Activated CD8-positive, alpha-beta T cell treated with anti-CD3 and anti-CD28 coated beads for 36 hours (primary cell): ENCODE measurements at regions not wholly inside any gene's neighbourhood (a gene's known extent, or its start where the extent isn't known, plus 50 kb on each side); places are given as distances from the start of the nearest gene placed in this dataset.

Source experiments
- ATAC-seq: fragments of 200-7000 bp; cut with Tn5 transposase; one replicate; pipeline ENCODE4 v1.10.0; 2021; ENCODE audit warnings: mild to moderate bottlenecking, moderate library complexity
- CTCF ChIA-PET: fragments of 350-600 bp; sonication (Branson Sonifier 250); formaldehyde crosslinking; loops from one replicate; lab custom pipeline; 2021; ENCODE audit warnings: antibody characterized with exemption; lab: Charles Lee
- POLR2A ChIA-PET: fragments of 350-600 bp; sonication (Branson Sonifier 250); formaldehyde crosslinking; loops from one replicate; lab custom pipeline; 2021; ENCODE audit warnings: antibody characterized with exemption; lab: Charles Lee
- DNase-seq: peaks from one replicate; pipeline ENCODE4 v3.0.0-alpha.2; 2020
- H3K27ac Mint-ChIP-seq: one replicate; pipeline ENCODE4 v1.8.0; 2021; ENCODE audit warnings: mild to moderate bottlenecking, mixed read lengths
- H3K27me3 Mint-ChIP-seq: one replicate; pipeline ENCODE4 v1.8.0; 2021; ENCODE audit warnings: mixed read lengths
- H3K36me3 Mint-ChIP-seq: one replicate; pipeline ENCODE4 v1.8.0; 2021; ENCODE audit warnings: low read depth, mixed read lengths
- H3K4me1 Mint-ChIP-seq: one replicate; pipeline ENCODE4 v1.8.0; 2021; ENCODE audit warnings: low read depth, mixed read lengths
- H3K4me3 Mint-ChIP-seq: one replicate; pipeline ENCODE4 v1.8.0; 2021; ENCODE audit warnings: mild to moderate bottlenecking, moderate library complexity, mixed read lengths
- H3K9me3 Mint-ChIP-seq: one replicate; pipeline ENCODE4 v1.8.0; 2021; ENCODE audit warnings: mixed read lengths
- CTCF ChIP-seq: fragments of 200-600 bp; IDR thresholded peaks from one replicate; pipeline ENCODE4 v1.8.0; 2022; ENCODE audit warnings: antibody characterized with exemption, mild to moderate bottlenecking
- intact Hi-C: fragments of 100-400 bp; cut with micrococcal nuclease; formaldehyde crosslinking; loops from one replicate; pipeline ENCODE4 v1.10.0; 2022

GRCh38 chr4:43337707-43338106 is 445.2 kb downstream of the GRXCR1 start:
- DNase-seq: no peak
- Mint-ChIP-seq H3K27me3 (no peaks in the 10 kb centered on the region), H3K27ac (no peak overlapping the region), H3K9me3 (no peaks in the 10 kb centered on the region), H3K36me3 (no peaks in the 10 kb centered on the region), H3K4me3 (no peak overlapping the region), H3K4me1 (no peaks in the 10 kb centered on the region)
- ATAC-seq: no peak
- intact Hi-C loops: no loop called here
- TF ChIP-seq CTCF: no peak
- ChIA-PET CTCF (no interaction called here), POLR2A (no interaction called here)

- peaks cover 1% of the 10 kb centered on the region for H3K9me3 Mint-ChIP-seq
- POLR2A ChIA-PET: no interaction called here
- H3K27ac Mint-ChIP-seq: no peak overlapping the region
- ATAC-seq (no peak), DNase-seq (no peak)
- no peak overlapping the region for H3K4me3 Mint-ChIP-seq
- H3K4me1 Mint-ChIP-seq: no peaks in the 10 kb centered on the region
- CTCF ChIA-PET: no interaction called here
- H3K36me3 Mint-ChIP-seq: no peaks in the 10 kb centered on the region
- H3K27me3 Mint-ChIP-seq: no peaks in the 10 kb centered on the region
- TF ChIP-seq CTCF: no peak
- intact Hi-C loops: no loop called here
Measured at GRCh38 chr4:43339435-43339834, 446.9 kb downstream of the GRXCR1 start.

- intact Hi-C loops: no loop called here
- no peak for TF ChIP-seq CTCF
- ChIA-PET CTCF (no interaction called here), POLR2A (no interaction called here)
- Mint-ChIP-seq H3K4me1 (no peaks in the 10 kb centered on the region), H3K27ac (no peak overlapping the region), H3K4me3 (no peak overlapping the region), H3K9me3 (peaks cover 2% of the 10 kb centered on the region), H3K36me3 (no peaks in the 10 kb centered on the region), H3K27me3 (no peaks in the 10 kb centered on the region)
- ATAC-seq: no peak
- no peak for DNase-seq
Measured at GRCh38 chr4:43341741-43342140, 449.2 kb downstream of the GRXCR1 start.

GRCh38 chr4:43343298-43343697 is 450.8 kb downstream of the GRXCR1 start:
- intact Hi-C loops: no loop called here
- Mint-ChIP-seq H3K27ac (no peak overlapping the region), H3K4me1 (no peaks in the 10 kb centered on the region), H3K36me3 (no peaks in the 10 kb centered on the region), H3K9me3 (peaks cover 2% of the 10 kb centered on the region), H3K4me3 (no peak overlapping the region), H3K27me3 (no peaks in the 10 kb centered on the region)
- POLR2A ChIA-PET: no interaction called here
- CTCF ChIA-PET: no interaction called here
- ATAC-seq: no peak
- no peak for DNase-seq
- no peak for TF ChIP-seq CTCF

- TF ChIP-seq CTCF: no peak
- no peaks in the 10 kb centered on the region for H3K27me3 Mint-ChIP-seq
- H3K36me3 Mint-ChIP-seq: no peaks in the 10 kb centered on the region
- ChIA-PET CTCF (interaction anchor here (1.4 kb wide), 1 partner anchor 45 kb away, joined by 4 read pairs; no protein-coding TSS in a partner anchor), POLR2A (no interaction called here)
- no peak overlapping the region for H3K27ac Mint-ChIP-seq
- no peaks in the 10 kb centered on the region for H3K4me1 Mint-ChIP-seq
- H3K4me3 Mint-ChIP-seq: no peak overlapping the region
- intact Hi-C loops: no loop called here
- ATAC-seq (no peak), DNase-seq (no peak)
- peaks cover 2% of the 10 kb centered on the region for H3K9me3 Mint-ChIP-seq
Measured at GRCh38 chr4:43345323-43345925, 452.9 kb downstream of the GRXCR1 start.
